Chondrocyte (in vitro differentiated cells): ENCODE measurements at regions not wholly inside any gene's neighbourhood (a gene's known extent, or its start where the extent isn't known, plus 50 kb on each side); places are given as distances from the start of the nearest gene placed in this dataset.

Experiments used
- DNase-seq: peaks from one replicate; pipeline ENCODE4 v3.0.0; 2021; ENCODE audit warnings: mixed read lengths, low spot score
- H3K27ac Mint-ChIP-seq: one replicate; pipeline ENCODE4 v1.8.0; 2021; ENCODE audit warnings: mild to moderate bottlenecking, moderate library complexity, mixed read lengths; ENCODE audit not compliant: unreplicated experiment
- H3K27me3 Mint-ChIP-seq: 2 replicates; pipeline ENCODE4 v1.8.0; 2021; ENCODE audit warnings: low read depth, mixed read lengths
- H3K36me3 Mint-ChIP-seq: 2 replicates; pipeline ENCODE4 v1.8.0; 2021; ENCODE audit warnings: low read depth, mixed read lengths
- H3K4me1 Mint-ChIP-seq: 2 replicates; pipeline ENCODE4 v1.8.0; 2021; ENCODE audit warnings: low read depth, mild to moderate bottlenecking, mixed read lengths
- H3K4me3 Mint-ChIP-seq: one replicate; pipeline ENCODE4 v1.8.0; 2021; ENCODE audit warnings: mild to moderate bottlenecking, moderate library complexity, mixed read lengths; ENCODE audit not compliant: unreplicated experiment
- H3K9me3 Mint-ChIP-seq: 2 replicates; pipeline ENCODE4 v1.8.0; 2021; ENCODE audit warnings: low read depth, mixed read lengths
- TF ChIP-seq, protein P1 (sequence below): fragments of 200-600 bp; sonication (generic); IDR thresholded peaks from 2 replicates; pipeline ENCODE4 v1.5.0; 2021; ENCODE audit warnings: antibody characterized with exemption, mild to moderate bottlenecking, moderate library complexity

DNA sequence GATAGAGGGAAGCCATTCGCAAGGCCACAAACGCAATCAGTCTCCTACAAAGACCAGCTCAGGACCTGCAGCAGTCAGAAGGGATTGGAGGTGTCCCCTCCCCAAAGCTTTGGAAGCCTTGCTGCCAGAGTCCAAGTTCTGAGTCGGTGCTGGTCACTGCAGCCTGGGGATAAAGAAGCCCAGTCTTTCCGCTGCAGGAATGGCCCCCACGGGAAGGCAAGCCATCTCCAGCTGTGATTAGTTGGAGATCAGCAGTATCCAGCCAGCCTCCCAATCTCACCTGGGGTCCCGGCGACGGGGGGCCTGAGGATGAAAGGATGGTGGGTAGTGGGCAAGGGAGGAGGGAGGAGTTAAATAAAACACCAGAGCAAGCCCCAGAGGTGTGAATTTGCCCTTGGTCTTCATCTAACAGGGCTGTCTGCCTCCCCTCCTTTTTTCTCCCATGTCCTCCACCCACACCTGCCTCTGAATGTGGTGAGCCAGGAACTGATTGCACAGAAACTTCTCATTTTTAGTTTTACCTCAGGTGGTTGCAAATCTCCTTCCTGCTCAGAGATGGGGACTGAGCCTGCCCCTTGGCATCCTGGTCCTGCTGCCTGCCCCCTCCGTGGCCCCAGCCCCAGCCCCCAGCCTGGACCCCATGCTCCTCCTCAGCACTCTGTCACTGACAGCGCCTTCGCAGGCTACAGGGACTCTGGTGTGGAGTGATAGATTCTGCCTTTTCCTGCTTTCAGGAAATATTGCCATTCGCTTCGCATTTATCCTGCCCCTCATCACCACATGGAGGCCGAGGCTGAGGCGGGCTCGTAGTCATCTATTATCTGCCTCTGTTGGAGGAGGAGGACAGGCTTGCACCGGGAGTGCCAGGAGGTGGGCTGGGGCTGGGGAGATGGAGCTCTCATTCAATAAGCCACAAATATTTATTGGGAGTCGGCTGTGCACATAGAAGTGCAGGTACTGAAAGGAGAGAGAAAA, 262.9 kb upstream of the SDK2 start:
- TF ChIP-seq, protein P1, sequence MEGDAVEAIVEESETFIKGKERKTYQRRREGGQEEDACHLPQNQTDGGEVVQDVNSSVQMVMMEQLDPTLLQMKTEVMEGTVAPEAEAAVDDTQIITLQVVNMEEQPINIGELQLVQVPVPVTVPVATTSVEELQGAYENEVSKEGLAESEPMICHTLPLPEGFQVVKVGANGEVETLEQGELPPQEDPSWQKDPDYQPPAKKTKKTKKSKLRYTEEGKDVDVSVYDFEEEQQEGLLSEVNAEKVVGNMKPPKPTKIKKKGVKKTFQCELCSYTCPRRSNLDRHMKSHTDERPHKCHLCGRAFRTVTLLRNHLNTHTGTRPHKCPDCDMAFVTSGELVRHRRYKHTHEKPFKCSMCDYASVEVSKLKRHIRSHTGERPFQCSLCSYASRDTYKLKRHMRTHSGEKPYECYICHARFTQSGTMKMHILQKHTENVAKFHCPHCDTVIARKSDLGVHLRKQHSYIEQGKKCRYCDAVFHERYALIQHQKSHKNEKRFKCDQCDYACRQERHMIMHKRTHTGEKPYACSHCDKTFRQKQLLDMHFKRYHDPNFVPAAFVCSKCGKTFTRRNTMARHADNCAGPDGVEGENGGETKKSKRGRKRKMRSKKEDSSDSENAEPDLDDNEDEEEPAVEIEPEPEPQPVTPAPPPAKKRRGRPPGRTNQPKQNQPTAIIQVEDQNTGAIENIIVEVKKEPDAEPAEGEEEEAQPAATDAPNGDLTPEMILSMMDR: no peak
- Mint-ChIP-seq H3K36me3 (no peaks in the 10 kb centered on the region), H3K27me3 (peaks cover 63% of the 10 kb centered on the region), H3K4me1 (peaks cover 2% of the 10 kb centered on the region), H3K9me3 (no peaks in the 10 kb centered on the region), H3K4me3 (no peak overlapping the region), H3K27ac (no peak overlapping the region)
- DNase-seq: no peak

GRCh38 chr17:73909186-73909585, 264.9 kb upstream of the SDK2 start:
- TF ChIP-seq, protein P1: no peak
- Mint-ChIP-seq H3K27ac (no peak overlapping the region), H3K4me3 (no peak overlapping the region), H3K4me1 (no peaks in the 10 kb centered on the region), H3K27me3 (peaks cover 63% of the 10 kb centered on the region), H3K9me3 (no peaks in the 10 kb centered on the region), H3K36me3 (no peaks in the 10 kb centered on the region)
- no peak for DNase-seq

GRCh38 chr17:73910206-73910605, 266.0 kb upstream of the SDK2 start:
- TF ChIP-seq, protein P1: no peak
- H3K9me3 Mint-ChIP-seq: peaks cover 3% of the 10 kb centered on the region
- H3K27ac Mint-ChIP-seq: no peak overlapping the region
- no peak overlapping the region for H3K4me3 Mint-ChIP-seq
- DNase-seq: no peak
- H3K4me1 Mint-ChIP-seq: no peaks in the 10 kb centered on the region
- H3K27me3 Mint-ChIP-seq: peaks cover 63% of the 10 kb centered on the region
- peaks cover 2% of the 10 kb centered on the region for H3K36me3 Mint-ChIP-seq

GRCh38 chr17:73910821-73911515, 266.7 kb upstream of the SDK2 start:
- Mint-ChIP-seq H3K27me3 (peaks cover 59% of the 10 kb centered on the region), H3K27ac (no peak overlapping the region), H3K36me3 (peaks cover 2% of the 10 kb centered on the region), H3K9me3 (peaks cover 6% of the 10 kb centered on the region), H3K4me1 (no peaks in the 10 kb centered on the region), H3K4me3 (no peak overlapping the region)
- DNase-seq: no peak
- TF ChIP-seq, protein P1: no peak

DNA sequence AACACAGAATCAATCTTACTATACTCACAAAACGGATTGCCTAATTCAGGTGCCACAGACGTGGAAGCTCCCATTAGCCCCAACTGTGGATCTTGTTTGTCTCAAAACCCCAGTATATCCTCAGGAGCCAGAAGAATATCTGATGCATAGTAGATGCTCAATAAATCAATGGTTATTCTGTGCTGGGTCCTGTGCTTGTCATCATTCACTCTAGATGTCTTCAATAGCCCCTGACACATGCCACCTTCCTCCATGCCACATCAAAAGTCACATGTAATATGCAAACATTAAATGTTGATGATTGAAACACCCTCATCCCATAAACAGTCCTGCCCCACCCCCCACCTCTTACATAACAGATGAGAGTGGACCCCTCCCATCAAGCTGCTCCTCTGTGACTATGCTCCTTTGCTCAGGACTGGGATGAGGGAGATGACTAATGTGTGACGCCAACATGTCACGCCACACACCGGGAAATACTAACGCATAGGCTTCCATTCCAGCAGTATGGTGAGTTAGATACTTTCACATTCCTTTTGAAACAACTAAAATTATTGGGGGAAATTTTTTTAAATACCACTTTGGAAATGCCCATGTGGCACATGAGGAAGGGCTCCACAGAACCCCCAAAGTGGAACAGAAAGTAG, 267.6 kb upstream of the SDK2 start:
- DNase-seq: no peak
- H3K4me3 Mint-ChIP-seq: no peak overlapping the region
- H3K36me3 Mint-ChIP-seq: peaks cover 2% of the 10 kb centered on the region
- H3K9me3 Mint-ChIP-seq: peaks cover 6% of the 10 kb centered on the region
- no peak overlapping the region for H3K27ac Mint-ChIP-seq
- H3K4me1 Mint-ChIP-seq: no peaks in the 10 kb centered on the region
- H3K27me3 Mint-ChIP-seq: peaks cover 55% of the 10 kb centered on the region
- TF ChIP-seq, protein P1: no peak
